Transverse colon (tissue), 4 donors: ENCODE measurements at regions not wholly inside any gene's neighbourhood (a gene's known extent, or its start where the extent isn't known, plus 50 kb on each side); places are given as distances from the start of the nearest gene placed in this dataset.
A peak's percentile ranks its signal among the peaks of the same experiment; 100 is the strongest.

Source experiments
- POLR2A ChIP-seq: fragments of 450-650 bp; IDR thresholded peaks from one replicate; pipeline ENCODE4 v1.6.1; 2016; ENCODE audit warnings: antibody characterized with exemption, mild to moderate bottlenecking, moderate library complexity
- POLR2AphosphoS5 ChIP-seq, 3 donors: sonication (generic); formaldehyde crosslinking; IDR thresholded peaks; one replicate each; pipeline ENCODE4 v1.6.1; 2016; ENCODE audit warnings: antibody characterized with exemption in 3 of 3
- TF ChIP-seq, protein P1 (sequence below), 5 experiments: fragments of 200-600 bp in 3 of 5; fragments of 450-650 bp in 2 of 5; sonication (generic) in 3 of 5; IDR thresholded peaks; 1 replicate in 2 of 5; 2 replicates in 3 of 5; pipeline ENCODE4 v1.5.1; 2016 to 2017; ENCODE audit warnings: antibody characterized with exemption in 5 of 5, inconsistent platforms in 3 of 5, mild to moderate bottlenecking in 2 of 5, moderate library complexity in 1 of 5

DNA sequence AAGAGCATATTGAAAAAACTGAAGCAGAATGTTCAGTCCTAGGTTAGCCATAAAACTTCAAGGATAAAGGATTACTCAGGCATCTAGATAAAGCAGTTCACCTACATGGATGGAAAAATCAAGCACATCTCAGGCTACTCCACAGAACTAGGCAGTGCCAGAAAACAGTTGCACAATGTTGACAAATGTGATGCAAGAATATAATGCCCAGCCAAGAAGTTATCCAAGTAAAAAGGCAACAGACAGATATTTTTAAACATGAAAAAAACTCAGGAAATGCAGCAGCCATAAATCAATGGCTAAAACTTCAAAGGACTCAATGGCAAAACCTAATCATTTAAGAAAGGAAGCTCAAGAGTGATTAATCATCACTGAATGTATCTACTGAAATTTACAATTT, 456.0 kb upstream of the FAM241A start:
- TF ChIP-seq POLR2AphosphoS5 (IDR thresholded peaks at IDR 0.05), result peak in 2 of 3 donors; percentile 55 to 67
- TF ChIP-seq, protein P1, sequence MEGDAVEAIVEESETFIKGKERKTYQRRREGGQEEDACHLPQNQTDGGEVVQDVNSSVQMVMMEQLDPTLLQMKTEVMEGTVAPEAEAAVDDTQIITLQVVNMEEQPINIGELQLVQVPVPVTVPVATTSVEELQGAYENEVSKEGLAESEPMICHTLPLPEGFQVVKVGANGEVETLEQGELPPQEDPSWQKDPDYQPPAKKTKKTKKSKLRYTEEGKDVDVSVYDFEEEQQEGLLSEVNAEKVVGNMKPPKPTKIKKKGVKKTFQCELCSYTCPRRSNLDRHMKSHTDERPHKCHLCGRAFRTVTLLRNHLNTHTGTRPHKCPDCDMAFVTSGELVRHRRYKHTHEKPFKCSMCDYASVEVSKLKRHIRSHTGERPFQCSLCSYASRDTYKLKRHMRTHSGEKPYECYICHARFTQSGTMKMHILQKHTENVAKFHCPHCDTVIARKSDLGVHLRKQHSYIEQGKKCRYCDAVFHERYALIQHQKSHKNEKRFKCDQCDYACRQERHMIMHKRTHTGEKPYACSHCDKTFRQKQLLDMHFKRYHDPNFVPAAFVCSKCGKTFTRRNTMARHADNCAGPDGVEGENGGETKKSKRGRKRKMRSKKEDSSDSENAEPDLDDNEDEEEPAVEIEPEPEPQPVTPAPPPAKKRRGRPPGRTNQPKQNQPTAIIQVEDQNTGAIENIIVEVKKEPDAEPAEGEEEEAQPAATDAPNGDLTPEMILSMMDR (IDR thresholded peaks at IDR 0.05), result no peak
- TF ChIP-seq POLR2A, result no peak
